HEK293 (cell line): ENCODE measurements at regions not wholly inside any gene's neighbourhood (a gene's known extent, or its start where the extent isn't known, plus 50 kb on each side); places are given as distances from the start of the nearest gene placed in this dataset.

Source experiments
- CTCF ChIP-seq: fragments of 450-650 bp; formaldehyde crosslinking; IDR thresholded peaks from 2 replicates; pipeline ENCODE4 v1.5.1; 2016; ENCODE audit warnings: missing biosample characterization, missing genetic modification characterization
- SP3 ChIP-seq: fragments of 450-650 bp; formaldehyde crosslinking; IDR thresholded peaks from 2 replicates; pipeline ENCODE4 v1.5.1; 2016; ENCODE audit warnings: missing biosample characterization, missing genetic modification characterization
- ZNF585B ChIP-seq: fragments of 450-650 bp; formaldehyde crosslinking; IDR thresholded peaks from 2 replicates; pipeline ENCODE4 v1.5.1; 2016; ENCODE audit warnings: missing biosample characterization, missing genetic modification characterization
- ZNF830 ChIP-seq: fragments of 450-650 bp; IDR thresholded peaks from 2 replicates; pipeline ENCODE4 v1.5.0; 2018; ENCODE audit warnings: missing biosample characterization, missing genetic modification characterization, low read depth, mild to moderate bottlenecking, moderate library complexity

GRCh38 chr1:239806897-239807296, 284.8 kb upstream of the FMN2 start:
- no peak for TF ChIP-seq CTCF (tag by site-specific recombination)
- TF ChIP-seq SP3 (tag by site-specific recombination) = no peak
- no peak for TF ChIP-seq ZNF830 (tag by site-specific recombination)
- TF ChIP-seq ZNF585B (tag by site-specific recombination) = no peak
